HL-60 (cell line): ENCODE measurements at regions not wholly inside any gene's neighbourhood (a gene's known extent, or its start where the extent isn't known, plus 50 kb on each side); places are given as distances from the start of the nearest gene placed in this dataset.
"Not testable (repeated sequence)": the region's sequence is repeated elsewhere in the genome, so short reads cannot be mapped to it uniquely, and the experiment has no call there.

ENCODE experiments used
- DNase-seq, 2 experiments: peaks; one replicate each; pipeline ENCODE4 v3.0.0-alpha.2; 2010 to 2020; ENCODE audit warnings: low read depth in 1 of 2, low spot score in 1 of 2
- H3K27ac ChIP-seq: fragments of 250-450 bp; sonication (Bioruptor Pico); replicated peaks from 2 replicates; pipeline ENCODE4 v1.5.1; 2020; ENCODE audit warnings: mild to moderate bottlenecking, moderate library complexity
- H3K27me3 ChIP-seq: fragments of 250-450 bp; sonication (Bioruptor Pico); 2 replicates; pipeline ENCODE4 v1.5.1; 2021; ENCODE audit warnings: mild to moderate bottlenecking, moderate library complexity; ENCODE audit not compliant: insufficient read depth, poor library complexity, severe bottlenecking
- H3K4me3 ChIP-seq: replicated peaks from 2 replicates; pipeline ENCODE4 v1.5.1; 2011; ENCODE audit warnings: mild to moderate bottlenecking, control low read depth, low read length; ENCODE audit not compliant: insufficient read depth
- SPI1 ChIP-seq: IDR thresholded peaks from 2 replicates; pipeline ENCODE4 v1.6.1; 2012; ENCODE audit warnings: low read depth, mild to moderate bottlenecking, borderline replicate concordance

- H3K27me3 ChIP-seq, DNase-seq, H3K4me3 ChIP-seq, H3K27ac ChIP-seq: not testable (repeated sequence)
Measured at GRCh38 chr1:143862722-143863121, 109.1 kb downstream of the FAM72C start.

GRCh38 chr1:143861306-143861705, 110.5 kb downstream of the FAM72C start:
- H3K27me3 ChIP-seq, H3K4me3 ChIP-seq, DNase-seq: not testable (repeated sequence)
- H3K27ac ChIP-seq: peak overlapping the region; percentile 72

- not testable (repeated sequence) for DNase-seq, H3K4me3 ChIP-seq, H3K27ac ChIP-seq
Measured at GRCh38 chr1:143855867-143856266, 115.9 kb downstream of the FAM72C start.

GRCh38 chr1:143854069-143854468, 117.7 kb downstream of the FAM72C start:
- H3K4me3 ChIP-seq, DNase-seq, H3K27ac ChIP-seq, H3K27me3 ChIP-seq: not testable (repeated sequence)

More at GRCh38 chr1:143855867-143856266, 115.9 kb downstream of the FAM72C start:
- not testable (repeated sequence) for H3K27me3 ChIP-seq

GRCh38 chr1:143850637-143851036, 121.1 kb downstream of the FAM72C start:
- H3K27ac ChIP-seq, DNase-seq: not testable (repeated sequence)

GRCh38 chr1:143848859-143849258, 122.9 kb downstream of the FAM72C start:
- TF ChIP-seq SPI1: peak; percentile 61; the same call in 1 of the 2 replicates

More at GRCh38 chr1:143850637-143851036, 121.1 kb downstream of the FAM72C start:
- not testable (repeated sequence) for H3K27me3 ChIP-seq, H3K4me3 ChIP-seq

GRCh38 chr1:143845193-143845592, 126.6 kb downstream of the FAM72C start:
- DNase-seq: peak in 1 of 2 experiments; percentile 84

More at GRCh38 chr1:143848859-143849258, 122.9 kb downstream of the FAM72C start:
- H3K4me3 ChIP-seq, DNase-seq, H3K27me3 ChIP-seq, H3K27ac ChIP-seq: not testable (repeated sequence)

GRCh38 chr1:143842058-143842457, 129.7 kb downstream of the FAM72C start:
- H3K27me3 ChIP-seq, H3K27ac ChIP-seq, DNase-seq, H3K4me3 ChIP-seq: not testable (repeated sequence)

More at GRCh38 chr1:143845193-143845592, 126.6 kb downstream of the FAM72C start:
- H3K27me3 ChIP-seq, H3K4me3 ChIP-seq: not testable (repeated sequence)
- H3K27ac ChIP-seq: peak overlapping the region; percentile 42

- H3K27me3 ChIP-seq, H3K4me3 ChIP-seq, DNase-seq, H3K27ac ChIP-seq: not testable (repeated sequence)
Measured at GRCh38 chr1:143839182-143839581, 132.6 kb downstream of the FAM72C start.

- not testable (repeated sequence) for H3K4me3 ChIP-seq, DNase-seq, H3K27ac ChIP-seq, H3K27me3 ChIP-seq
Measured at GRCh38 chr1:143838598-143838929, 133.2 kb downstream of the FAM72C start.

- H3K27me3 ChIP-seq, H3K4me3 ChIP-seq, H3K27ac ChIP-seq, DNase-seq: not testable (repeated sequence)
Measured at GRCh38 chr1:143837924-143838597, 133.7 kb downstream of the FAM72C start.

GRCh38 chr1:143833376-143833775, 138.4 kb downstream of the FAM72C start:
- H3K27ac ChIP-seq: not testable (repeated sequence)

GRCh38 chr1:143832379-143832716, 139.4 kb downstream of the FAM72C start:
- not testable (repeated sequence) for H3K27ac ChIP-seq, DNase-seq, H3K4me3 ChIP-seq, H3K27me3 ChIP-seq

More at GRCh38 chr1:143833376-143833775, 138.4 kb downstream of the FAM72C start:
- H3K27me3 ChIP-seq, H3K4me3 ChIP-seq, DNase-seq: not testable (repeated sequence)

GRCh38 chr1:143831479-143832378, 140.1 kb downstream of the FAM72C start:
- H3K27me3 ChIP-seq, H3K4me3 ChIP-seq, H3K27ac ChIP-seq, DNase-seq: not testable (repeated sequence)

GRCh38 chr1:143826162-143826561, 145.6 kb downstream of the FAM72C start:
- not testable (repeated sequence) for H3K27me3 ChIP-seq, H3K4me3 ChIP-seq, H3K27ac ChIP-seq, DNase-seq
